HepG2 (cell line): ENCODE measurements at regions not wholly inside any gene's neighbourhood (a gene's known extent, or its start where the extent isn't known, plus 50 kb on each side); places are given as distances from the start of the nearest gene placed in this dataset.

ENCODE experiments used
- CBFB ChIP-seq: sonication (generic); formaldehyde crosslinking; IDR thresholded peaks from 2 replicates; pipeline ENCODE4 v1.4.0; 2020; ENCODE audit warnings: missing genetic modification reagents
- IKZF1 ChIP-seq: fragments of 450-650 bp; IDR thresholded peaks from 2 replicates; pipeline ENCODE4 v1.7.1; 2016
- KLF12 ChIP-seq: sonication (generic); formaldehyde crosslinking; IDR thresholded peaks from 2 replicates; pipeline ENCODE4 v1.4.0; 2020; ENCODE audit warnings: missing genetic modification reagents, borderline replicate concordance
- MAFF ChIP-seq: IDR thresholded peaks from 2 replicates; pipeline ENCODE4 v1.6.1; 2011; ENCODE audit warnings: low read depth, low read length, improper control_type of control experiment
- MAFK ChIP-seq, 2 experiments: IDR thresholded peaks in 1 of 2; conservative IDR thresholded peaks in 1 of 2; 2 replicates each; pipeline ENCODE4 v1.6.1; 2011; ENCODE audit warnings: improper control_type of control experiment in 2 of 2, low read length in 2 of 2
- MEF2D ChIP-seq: sonication (generic); formaldehyde crosslinking; IDR thresholded peaks from 2 replicates; pipeline ENCODE4 v1.5.1; 2020; ENCODE audit warnings: mild to moderate bottlenecking, missing genetic modification reagents
- MTF1 ChIP-seq: sonication (generic); formaldehyde crosslinking; IDR thresholded peaks from 2 replicates; pipeline ENCODE4 v1.5.0; 2020; ENCODE audit warnings: missing genetic modification reagents
- MZF1 ChIP-seq: sonication (generic); formaldehyde crosslinking; IDR thresholded peaks from 2 replicates; pipeline ENCODE4 v1.8.1; 2023; ENCODE audit warnings: mild to moderate bottlenecking, missing genetic modification reagents, borderline replicate concordance
- NKX3-1 ChIP-seq: sonication (generic); formaldehyde crosslinking; IDR thresholded peaks from 2 replicates; pipeline ENCODE4 v1.5.0; 2020; ENCODE audit warnings: missing genetic modification reagents
- ONECUT2 ChIP-seq: sonication (generic); formaldehyde crosslinking; IDR thresholded peaks from 2 replicates; pipeline ENCODE4 v1.4.0; 2020; ENCODE audit warnings: missing genetic modification reagents
- SAFB2 ChIP-seq: sonication (generic); formaldehyde crosslinking; IDR thresholded peaks from 2 replicates; pipeline ENCODE4 v1.5.1; 2020; ENCODE audit warnings: missing genetic modification reagents, low read depth, mild to moderate bottlenecking, borderline replicate concordance
- SALL1 ChIP-seq: sonication (generic); formaldehyde crosslinking; IDR thresholded peaks from 2 replicates; pipeline ENCODE4 v1.8.0; 2022; ENCODE audit warnings: mild to moderate bottlenecking, missing genetic modification reagents
- SMAD1 ChIP-seq: sonication (generic); formaldehyde crosslinking; IDR thresholded peaks from 2 replicates; pipeline ENCODE4 v1.4.0; 2020; ENCODE audit warnings: missing genetic modification reagents, low read depth, mild to moderate bottlenecking, borderline replicate concordance
- STAT5B ChIP-seq: sonication (generic); formaldehyde crosslinking; IDR thresholded peaks from 2 replicates; pipeline ENCODE4 v1.4.0; 2020; ENCODE audit warnings: missing genetic modification reagents
- TOPORS ChIP-seq: sonication (generic); formaldehyde crosslinking; IDR thresholded peaks from 2 replicates; pipeline ENCODE4 v1.8.0; 2023; ENCODE audit warnings: mild to moderate bottlenecking, missing genetic modification reagents
- ZBTB2 ChIP-seq: sonication (generic); formaldehyde crosslinking; IDR thresholded peaks from 2 replicates; pipeline ENCODE4 v1.8.0; 2022; ENCODE audit warnings: low read depth, missing genetic modification reagents
- ZKSCAN1 ChIP-seq: fragments of 150-350 bp; IDR thresholded peaks from 2 replicates; pipeline ENCODE4 v1.6.1; 2014; ENCODE audit warnings: low read length
- ZNF432 ChIP-seq: sonication (generic); formaldehyde crosslinking; IDR thresholded peaks from 2 replicates; pipeline ENCODE4 v1.5.0; 2020; ENCODE audit warnings: missing genetic modification reagents, mild to moderate bottlenecking, borderline replicate concordance
- ZNF460 ChIP-seq: sonication (generic); formaldehyde crosslinking; IDR thresholded peaks from 2 replicates; pipeline ENCODE4 v1.5.1; 2020; ENCODE audit warnings: missing genetic modification reagents, mild to moderate bottlenecking, borderline replicate concordance
- ZNF691 ChIP-seq: sonication (generic); formaldehyde crosslinking; IDR thresholded peaks from 2 replicates; pipeline ENCODE4 v1.4.0; 2020; ENCODE audit warnings: missing genetic modification reagents, low read depth, mild to moderate bottlenecking, borderline replicate concordance
- TF ChIP-seq, protein P1 (sequence below): sonication (generic); formaldehyde crosslinking; IDR thresholded peaks from 2 replicates; pipeline ENCODE4 v1.4.0; 2020; ENCODE audit warnings: missing genetic modification reagents
- TF ChIP-seq, protein P2 (sequence below): conservative IDR thresholded peaks from 2 replicates; pipeline ENCODE4 v1.6.1; 2018; ENCODE audit warnings: missing genetic modification reagents
- TF ChIP-seq, protein P3 (sequence below): sonication (generic); formaldehyde crosslinking; IDR thresholded peaks from 2 replicates; pipeline ENCODE4 v1.4.0; 2020; ENCODE audit warnings: mild to moderate bottlenecking, missing genetic modification reagents
- TF ChIP-seq, protein P4 (sequence below): sonication (generic); formaldehyde crosslinking; IDR thresholded peaks from 2 replicates; pipeline ENCODE4 v1.5.0; 2020; ENCODE audit warnings: missing genetic modification reagents

DNA sequence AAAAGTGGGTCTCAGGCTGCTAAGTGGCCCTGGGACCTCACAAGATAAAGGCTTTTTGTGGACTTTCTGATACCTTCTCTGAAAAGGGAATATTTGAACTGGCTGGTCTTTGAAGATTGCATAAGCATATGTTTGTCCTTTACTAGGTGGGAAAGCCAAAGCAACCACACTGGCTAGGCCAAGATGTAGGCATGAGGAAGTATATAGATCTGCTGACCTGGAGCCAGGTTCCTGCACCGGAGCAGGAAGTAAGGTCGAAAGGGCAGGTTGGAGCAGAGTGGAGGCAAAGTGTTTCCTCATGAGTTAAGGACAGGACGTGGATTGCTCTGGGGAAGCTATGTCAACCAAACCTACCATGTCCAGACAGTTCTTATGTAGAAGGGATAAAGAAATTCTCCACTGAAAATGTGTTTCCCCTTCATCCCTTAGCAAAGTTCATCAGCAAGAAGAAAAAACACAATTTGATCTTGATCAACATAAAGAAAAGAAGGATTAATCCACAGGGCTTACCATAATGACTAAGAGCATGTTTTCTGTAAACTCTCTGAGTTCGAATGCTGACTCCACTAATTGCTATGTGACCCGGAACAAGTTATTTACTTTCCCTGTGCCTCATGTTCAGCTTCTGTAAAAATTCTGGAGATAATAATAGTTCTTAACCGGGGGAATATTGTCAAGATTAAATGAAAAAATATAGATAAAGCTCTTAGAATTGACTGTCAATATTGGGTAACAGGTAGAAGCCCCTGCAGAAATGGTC is 156.1 kb upstream of the SRD5A2 start (continued):
- TF ChIP-seq, protein P1, sequence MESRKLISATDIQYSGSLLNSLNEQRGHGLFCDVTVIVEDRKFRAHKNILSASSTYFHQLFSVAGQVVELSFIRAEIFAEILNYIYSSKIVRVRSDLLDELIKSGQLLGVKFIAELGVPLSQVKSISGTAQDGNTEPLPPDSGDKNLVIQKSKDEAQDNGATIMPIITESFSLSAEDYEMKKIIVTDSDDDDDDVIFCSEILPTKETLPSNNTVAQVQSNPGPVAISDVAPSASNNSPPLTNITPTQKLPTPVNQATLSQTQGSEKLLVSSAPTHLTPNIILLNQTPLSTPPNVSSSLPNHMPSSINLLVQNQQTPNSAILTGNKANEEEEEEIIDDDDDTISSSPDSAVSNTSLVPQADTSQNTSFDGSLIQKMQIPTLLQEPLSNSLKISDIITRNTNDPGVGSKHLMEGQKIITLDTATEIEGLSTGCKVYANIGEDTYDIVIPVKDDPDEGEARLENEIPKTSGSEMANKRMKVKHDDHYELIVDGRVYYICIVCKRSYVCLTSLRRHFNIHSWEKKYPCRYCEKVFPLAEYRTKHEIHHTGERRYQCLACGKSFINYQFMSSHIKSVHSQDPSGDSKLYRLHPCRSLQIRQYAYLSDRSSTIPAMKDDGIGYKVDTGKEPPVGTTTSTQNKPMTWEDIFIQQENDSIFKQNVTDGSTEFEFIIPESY (CRISPR knock-in tag), result no peak
- TF ChIP-seq ZKSCAN1 (no peak), SAFB2 (CRISPR knock-in tag) (no peak), SALL1 (peak; percentile 87), MEF2D (CRISPR knock-in tag) (0 out of 2 replicates have a peak, but pooled peaks have one; percentile 43), MZF1 (no peak), STAT5B (CRISPR knock-in tag) (no peak), MAFF (no peak), ONECUT2 (CRISPR knock-in tag) (peak; percentile 34; the same call in 1 of the 2 replicates), IKZF1 (no peak), ZNF460 (CRISPR knock-in tag) (no peak), SMAD1 (CRISPR knock-in tag) (no peak), CBFB (CRISPR knock-in tag) (peak; percentile 48; the same call in 1 of the 2 replicates), NKX3-1 (CRISPR knock-in tag) (no peak), KLF12 (no peak), TOPORS (CRISPR knock-in tag) (no peak), ZNF432 (CRISPR knock-in tag) (no peak), MTF1 (CRISPR knock-in tag) (no peak), ZBTB2 (CRISPR knock-in tag) (no peak), ZNF691 (CRISPR knock-in tag) (no peak), MAFK (conservative IDR thresholded peaks at IDR 0.05 in 1 of 2, IDR thresholded peaks at IDR 0.05 in 1 of 2; ENCODE audit: low read length in 2 of 2) (peak in 1 of 2 experiments; percentile 30; a peak in 2 of 4 replicates)
- TF ChIP-seq, protein P2, sequence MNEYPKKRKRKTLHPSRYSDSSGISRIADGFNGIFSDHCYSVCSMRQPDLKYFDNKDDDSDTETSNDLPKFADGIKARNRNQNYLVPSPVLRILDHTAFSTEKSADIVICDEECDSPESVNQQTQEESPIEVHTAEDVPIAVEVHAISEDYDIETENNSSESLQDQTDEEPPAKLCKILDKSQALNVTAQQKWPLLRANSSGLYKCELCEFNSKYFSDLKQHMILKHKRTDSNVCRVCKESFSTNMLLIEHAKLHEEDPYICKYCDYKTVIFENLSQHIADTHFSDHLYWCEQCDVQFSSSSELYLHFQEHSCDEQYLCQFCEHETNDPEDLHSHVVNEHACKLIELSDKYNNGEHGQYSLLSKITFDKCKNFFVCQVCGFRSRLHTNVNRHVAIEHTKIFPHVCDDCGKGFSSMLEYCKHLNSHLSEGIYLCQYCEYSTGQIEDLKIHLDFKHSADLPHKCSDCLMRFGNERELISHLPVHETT (CRISPR knock-in tag), result no peak
- TF ChIP-seq, protein P3, sequence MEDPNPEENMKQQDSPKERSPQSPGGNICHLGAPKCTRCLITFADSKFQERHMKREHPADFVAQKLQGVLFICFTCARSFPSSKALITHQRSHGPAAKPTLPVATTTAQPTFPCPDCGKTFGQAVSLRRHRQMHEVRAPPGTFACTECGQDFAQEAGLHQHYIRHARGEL (CRISPR knock-in tag), result no peak
- TF ChIP-seq, protein P4, sequence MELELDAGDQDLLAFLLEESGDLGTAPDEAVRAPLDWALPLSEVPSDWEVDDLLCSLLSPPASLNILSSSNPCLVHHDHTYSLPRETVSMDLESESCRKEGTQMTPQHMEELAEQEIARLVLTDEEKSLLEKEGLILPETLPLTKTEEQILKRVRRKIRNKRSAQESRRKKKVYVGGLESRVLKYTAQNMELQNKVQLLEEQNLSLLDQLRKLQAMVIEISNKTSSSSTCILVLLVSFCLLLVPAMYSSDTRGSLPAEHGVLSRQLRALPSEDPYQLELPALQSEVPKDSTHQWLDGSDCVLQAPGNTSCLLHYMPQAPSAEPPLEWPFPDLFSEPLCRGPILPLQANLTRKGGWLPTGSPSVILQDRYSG (CRISPR knock-in tag), result no peak
